HG03103 (cell line): ENCODE measurements at regions not wholly inside any gene's neighbourhood (a gene's known extent, or its start where the extent isn't known, plus 50 kb on each side); places are given as distances from the start of the nearest gene placed in this dataset.

ENCODE experiments used
- ATAC-seq: cut with Tn5 transposase; IDR thresholded peaks from one replicate; pipeline ENCODE4 v1.9.1; 2021; ENCODE audit warnings: low read depth; ENCODE audit not compliant: unreplicated experiment

DNA sequence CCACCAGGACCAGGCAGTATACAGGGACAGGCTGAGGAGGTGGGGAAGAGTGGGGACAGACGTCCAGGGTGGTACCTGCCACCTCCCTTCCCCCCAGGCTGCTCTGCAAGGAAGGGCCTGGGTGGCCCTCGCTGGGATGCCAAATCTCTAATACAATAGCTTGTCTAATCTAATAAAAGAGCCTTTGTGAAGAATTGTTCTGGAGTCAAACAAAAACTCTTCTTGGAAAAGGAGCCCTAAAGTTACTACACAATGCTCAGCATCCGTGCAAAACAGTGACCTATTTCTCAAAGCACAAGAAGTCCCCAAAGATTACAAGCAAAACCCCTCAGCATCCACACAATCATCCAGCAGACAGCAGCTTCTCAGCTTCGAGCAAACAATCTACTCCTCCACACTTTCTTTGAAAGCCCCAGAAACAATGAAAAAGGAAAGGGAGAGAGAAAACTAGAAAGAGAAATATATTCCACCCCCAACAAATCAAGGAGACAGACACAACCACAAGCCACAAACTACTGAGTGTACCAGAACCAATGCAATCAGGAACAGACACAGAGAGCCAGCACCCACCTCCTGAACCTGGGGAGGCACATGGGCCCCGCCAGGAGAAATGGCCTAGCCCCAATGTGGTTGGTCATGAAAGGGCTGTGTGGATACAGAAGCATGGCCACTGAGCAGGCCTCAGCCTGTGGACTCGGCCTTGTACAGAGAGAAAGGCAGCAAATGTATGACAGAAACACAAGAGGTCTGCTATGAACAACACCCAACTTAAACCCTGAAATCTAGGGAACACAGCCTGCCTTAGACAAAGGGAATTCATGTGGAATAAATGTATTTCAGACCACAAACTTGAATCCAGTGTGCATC is 177.1 kb upstream of the CHRNA7 start:
- ATAC-seq: no peak

DNA sequence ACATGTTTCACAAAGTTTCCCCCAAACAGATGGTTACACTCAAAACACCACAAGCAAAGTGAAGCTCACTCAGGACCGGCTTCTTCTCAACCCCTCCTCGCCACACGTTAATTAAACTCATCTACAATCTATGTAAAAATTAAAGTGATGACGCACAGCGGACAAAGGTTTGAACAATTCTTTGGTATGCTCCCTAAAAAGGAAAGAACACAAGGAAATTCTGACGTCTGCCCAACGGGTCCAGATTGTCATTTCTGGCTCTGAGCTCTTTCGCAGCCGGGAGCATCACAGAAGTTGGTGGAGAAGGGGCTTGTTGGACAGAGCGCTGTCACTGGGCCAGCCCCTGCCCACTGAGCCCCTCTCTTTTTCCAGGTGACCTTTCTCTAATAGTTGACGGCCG is 173.7 kb upstream of the CHRNA7 start:
- no peak for ATAC-seq

DNA sequence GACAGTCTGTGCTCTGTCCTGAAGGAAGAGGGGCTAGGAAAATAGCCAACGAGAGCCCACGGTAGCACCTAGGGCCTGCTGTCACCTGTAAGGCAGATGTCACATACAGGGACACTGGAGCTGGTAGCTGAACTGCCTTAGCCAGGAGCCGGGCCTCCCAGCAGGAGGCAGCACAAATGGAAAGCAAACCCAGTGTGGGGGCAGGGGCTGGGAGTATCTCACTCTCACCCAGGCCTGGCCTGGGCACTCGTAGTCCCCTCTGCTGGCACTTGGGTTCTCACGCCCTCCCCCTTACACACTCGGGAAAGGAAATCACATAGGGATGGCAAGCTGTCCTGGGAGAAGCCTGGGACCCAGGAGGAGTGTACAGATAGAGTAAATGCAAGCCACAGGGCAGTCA is 173.1 kb upstream of the CHRNA7 start:
- ATAC-seq: no peak

DNA sequence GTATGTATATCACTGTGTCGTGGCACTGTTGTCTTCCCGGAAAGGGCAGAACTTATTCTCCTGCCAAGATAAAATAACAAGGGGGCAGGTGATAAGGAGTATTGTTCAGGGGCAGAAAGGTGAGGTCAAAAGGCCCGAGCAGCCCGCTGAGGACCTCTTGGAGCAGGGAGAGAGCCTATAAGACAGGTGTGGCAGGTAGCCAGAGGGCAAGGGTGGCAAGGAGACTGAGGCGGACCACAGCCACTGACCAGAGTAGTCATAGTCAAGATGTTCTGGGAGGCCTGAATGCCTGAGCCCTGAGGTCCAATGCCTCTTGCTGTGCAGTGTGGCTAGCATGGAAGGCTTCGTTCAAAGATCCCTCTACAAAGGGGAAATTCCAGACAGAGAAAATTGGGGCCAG is 172.3 kb upstream of the CHRNA7 start:
- ATAC-seq: no peak

DNA sequence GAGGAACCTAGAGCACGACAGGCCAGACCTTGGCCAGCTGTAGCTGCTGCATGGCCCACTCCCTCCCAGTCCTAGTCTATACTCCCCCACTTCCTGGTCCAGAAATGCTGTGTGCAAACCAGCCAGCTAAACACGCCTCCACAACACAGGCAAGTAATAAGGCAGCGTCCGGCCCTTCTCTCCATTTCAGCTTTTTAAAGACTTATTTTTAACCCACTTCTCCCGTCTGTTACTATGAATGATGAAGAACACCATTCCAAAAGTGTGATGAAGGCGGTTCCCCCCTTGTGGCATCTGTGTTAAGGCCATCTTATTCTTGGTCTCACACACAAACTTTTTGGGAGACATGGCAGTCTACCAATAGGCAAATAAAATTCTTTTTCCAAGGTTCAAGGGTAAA is 164.1 kb upstream of the CHRNA7 start:
- no peak for ATAC-seq

DNA sequence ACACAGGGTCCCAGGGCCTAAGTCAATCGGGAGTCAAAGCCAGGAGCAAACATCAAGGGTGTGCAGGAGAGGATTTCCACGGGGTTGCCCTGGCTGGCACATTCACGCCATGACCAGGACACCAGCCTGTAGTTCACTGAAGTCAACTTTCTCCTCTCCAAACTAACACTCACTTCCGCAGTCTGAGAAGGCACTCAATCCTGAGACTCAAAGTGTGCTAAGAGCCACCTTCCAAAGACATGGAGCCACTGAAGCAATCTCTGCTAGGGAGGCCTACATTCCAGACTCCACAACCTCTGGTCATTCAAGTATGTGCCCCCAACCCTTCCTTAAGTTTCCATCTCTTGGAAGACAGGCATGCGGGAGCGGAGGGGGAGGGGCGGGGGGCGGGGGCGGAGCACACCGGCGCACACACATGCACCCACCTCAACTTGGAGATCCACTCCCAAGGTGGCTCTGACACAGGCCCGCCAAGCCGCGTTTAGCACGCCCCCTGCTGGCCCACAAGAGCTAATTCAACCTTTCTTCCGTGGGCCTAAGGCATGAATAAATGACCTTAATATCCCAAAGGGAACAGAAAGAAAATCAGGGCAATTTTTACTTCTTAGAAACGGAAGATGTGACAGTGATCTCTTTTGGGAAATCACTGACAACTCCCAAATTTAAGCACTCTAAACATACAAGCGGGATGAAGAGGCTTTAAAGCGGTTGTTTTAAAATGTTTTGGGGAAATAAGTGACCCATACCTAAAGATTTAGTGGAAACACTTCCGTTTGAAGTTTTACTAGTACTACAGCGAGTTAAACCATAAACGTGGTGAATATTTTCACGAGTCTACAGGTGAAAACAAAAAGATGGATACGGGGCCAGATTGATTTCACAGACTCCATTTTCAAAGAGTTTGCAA is 162.5 kb upstream of the CHRNA7 start:
- no peak for ATAC-seq

DNA sequence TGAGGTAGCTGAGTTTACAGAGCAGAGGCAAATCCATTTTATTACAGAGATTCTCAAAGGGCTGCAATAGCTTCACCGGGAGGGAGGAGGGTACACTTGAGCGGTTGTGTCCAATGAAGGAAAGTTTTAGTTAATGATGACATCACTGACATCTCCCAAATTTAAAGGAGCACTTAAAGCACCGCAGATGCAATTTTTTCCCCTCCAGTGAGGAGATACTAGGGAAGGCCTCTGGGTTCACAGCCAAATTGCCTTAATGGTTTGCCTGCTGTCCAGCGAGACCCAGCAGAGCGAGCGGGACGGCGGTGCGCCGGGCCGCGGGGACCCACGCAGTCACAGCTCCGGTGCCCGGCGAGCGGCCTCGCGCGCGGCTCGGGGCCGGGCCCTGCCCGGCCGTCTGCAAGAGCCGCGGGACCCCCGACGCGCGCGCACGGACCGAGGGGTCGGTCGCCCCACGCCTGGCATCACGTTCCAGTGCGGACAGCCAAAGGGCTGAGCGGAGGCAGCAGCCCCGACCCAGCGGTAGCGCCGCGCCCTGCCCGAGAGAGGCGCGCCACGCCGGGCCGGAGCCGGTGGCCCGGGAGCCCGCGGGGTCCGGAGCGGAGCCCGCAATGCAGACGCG is 160.5 kb upstream of the CHRNA7 start:
- ATAC-seq: peak; percentile 8

DNA sequence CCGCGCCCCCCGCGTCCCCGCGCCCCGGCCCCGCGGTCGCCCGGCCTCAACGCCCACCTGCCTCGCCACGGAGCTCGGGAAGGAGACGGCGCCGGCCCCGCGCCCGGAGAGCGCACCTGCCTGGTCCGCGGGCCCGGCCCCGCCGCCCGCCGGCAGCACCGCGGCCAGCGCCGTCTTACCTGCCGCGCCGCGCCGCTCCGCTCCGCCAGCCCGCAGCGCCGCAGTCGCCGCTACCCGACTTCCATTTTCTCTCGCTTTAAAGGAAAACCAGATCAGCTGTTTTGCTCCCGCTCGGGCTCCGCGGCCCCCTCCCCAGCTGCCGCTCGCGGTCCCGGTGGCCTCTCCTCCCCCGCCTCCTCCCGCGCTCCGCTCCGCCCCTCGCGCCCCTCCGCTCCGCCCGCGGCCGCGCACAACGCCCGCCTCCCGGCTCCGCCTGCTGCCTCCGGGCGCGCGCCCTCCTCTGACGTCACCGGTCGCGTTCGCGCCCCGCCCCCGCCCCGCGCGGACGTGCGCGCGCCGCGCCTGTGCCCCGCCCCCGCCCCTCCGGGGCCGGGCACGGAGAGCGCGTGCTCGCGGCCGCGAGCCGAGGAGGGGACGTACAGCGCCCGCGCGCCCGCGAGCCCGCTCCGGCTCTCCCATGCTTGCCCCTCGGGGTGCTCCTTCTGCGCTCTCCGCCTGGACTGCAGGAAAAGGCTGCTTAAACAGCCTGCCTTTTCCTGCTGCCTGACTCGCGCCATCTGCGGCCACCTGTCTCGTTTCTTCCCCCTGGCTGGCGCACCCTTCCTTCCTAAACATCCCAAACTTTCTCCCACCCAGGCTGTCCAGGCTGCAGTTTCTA is 159.8 kb upstream of the CHRNA7 start, which contains the start of gene OTUD7A:
Gene OTUD7A (minus strand): TSS at position 346 of the 838 bp plus-strand sequence.
- ATAC-seq: peak; percentile 81

DNA sequence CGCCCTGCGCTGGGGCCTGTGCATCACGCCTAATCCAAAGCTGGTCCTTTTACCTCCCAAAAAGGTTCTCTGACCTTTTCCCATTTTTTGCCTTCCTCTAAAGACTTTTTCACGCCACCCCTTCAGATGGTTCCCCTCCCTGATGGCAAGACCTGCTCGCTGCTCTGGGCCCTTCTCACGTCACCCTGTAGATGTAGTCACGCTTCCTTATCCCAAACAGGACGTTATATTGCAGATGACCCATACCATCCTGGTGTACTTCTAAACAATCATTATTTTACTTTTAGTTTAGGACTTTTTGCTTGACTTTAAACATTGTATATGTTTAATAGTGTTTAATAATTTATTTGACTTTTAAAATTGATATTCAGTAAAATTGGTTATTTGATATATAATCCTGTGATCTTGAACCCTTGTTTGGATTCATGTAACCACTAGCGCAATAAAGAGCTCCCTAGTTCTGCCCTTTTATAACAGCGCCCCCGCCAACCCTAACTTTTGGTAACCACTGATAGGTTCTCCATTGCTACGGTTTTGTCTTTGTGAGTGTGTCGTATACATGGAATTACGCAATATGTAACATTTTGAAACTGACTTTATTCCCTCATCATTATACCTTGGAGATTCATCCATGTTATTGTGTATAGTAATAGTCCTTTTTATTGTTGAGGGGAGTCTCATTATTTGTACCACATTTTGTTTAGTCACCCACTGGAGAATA is 159.0 kb upstream of the CHRNA7 start:
- ATAC-seq: no peak

DNA sequence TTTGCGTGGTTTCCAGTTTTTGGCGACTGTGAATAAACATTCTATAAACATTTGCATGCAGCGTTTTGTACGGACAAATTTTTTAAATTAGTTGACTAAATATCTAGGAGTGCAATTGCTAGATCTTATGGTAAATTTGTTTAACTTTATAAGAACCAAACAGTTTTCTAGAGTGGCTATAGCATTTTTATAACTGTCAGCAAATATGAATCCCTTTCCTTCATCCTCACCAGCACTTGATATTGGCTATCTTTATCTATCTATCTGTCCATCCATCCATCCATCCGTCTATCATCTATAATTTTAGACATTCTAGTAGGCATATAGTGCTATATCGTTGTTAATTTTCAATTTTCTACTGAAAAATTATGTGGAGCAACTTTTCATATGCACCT is 158.4 kb upstream of the CHRNA7 start:
- ATAC-seq: no peak

DNA sequence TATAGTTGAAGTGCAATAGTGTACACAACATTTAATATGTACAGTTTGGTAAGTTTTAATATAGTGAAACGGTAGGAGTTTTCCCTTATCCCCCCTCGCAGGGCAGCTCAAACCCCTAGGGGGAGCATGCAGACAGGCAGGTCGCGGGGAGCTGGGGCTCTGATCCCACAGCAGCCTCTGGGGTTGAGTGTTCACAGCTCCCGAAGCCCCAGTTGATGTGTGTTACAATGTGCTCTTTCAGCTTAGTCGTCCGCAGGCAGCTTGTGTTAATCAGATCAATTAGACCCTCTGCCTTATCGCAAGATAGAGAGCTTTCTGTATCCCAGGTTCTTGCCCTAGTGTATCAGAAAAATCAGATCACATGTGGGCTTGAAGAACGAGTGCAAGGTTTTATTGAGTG is 143.1 kb upstream of the CHRNA7 start:
- ATAC-seq: no peak

DNA sequence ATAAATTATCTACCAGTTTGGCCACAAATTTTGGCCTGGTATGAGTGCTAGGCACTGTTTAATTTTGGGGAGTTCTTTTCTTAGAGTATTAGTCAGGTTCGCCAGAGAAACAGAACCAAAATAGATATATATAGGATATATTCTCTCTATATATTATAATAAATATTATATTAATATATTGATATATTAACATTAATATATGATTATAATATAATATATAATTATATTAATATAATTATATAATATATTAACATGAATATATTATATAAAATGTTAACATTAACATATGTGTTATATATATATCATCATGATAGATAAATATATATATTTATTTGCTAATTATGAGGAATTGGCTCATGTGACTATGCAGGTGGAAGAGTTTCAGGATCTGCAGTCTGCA is 137.8 kb upstream of the CHRNA7 start:
- ATAC-seq: no peak

DNA sequence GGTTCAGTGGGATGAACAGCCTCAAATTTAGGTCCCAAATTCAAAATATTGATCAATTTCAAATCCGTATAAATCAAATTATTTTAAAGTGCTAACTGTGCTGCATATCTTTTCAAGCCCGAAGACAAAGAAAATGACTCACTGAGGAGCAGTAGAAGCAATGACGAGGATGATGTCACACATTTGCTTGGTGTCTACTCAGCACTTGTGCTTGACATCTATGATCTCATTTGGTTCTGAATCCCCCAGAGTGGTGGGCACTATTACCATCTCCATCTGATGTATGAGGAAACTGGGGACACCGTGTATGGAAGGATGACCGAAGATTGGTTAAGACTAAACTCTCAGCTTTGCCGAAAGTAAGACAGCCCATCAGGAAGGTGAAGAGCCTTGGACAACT is 136.5 kb upstream of the CHRNA7 start:
- ATAC-seq: no peak

DNA sequence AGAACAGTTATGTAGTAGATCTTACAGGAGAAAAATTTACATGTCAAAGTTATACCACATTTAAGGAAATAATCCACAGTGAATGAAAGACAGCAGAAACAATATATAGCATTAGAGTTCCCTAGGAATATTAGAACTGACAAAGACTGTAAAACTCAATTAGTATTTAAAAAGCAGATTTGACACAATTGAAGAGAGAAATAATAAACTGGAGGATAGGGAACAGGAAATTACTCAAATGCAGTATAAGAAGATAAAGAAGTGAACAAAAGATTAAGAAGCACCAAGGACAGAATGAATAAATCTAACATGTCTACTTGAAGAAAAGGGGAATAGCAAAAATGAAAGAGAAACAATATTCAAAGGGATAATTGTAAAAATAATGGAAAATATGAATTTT is 132.6 kb upstream of the CHRNA7 start:
- ATAC-seq: no peak

DNA sequence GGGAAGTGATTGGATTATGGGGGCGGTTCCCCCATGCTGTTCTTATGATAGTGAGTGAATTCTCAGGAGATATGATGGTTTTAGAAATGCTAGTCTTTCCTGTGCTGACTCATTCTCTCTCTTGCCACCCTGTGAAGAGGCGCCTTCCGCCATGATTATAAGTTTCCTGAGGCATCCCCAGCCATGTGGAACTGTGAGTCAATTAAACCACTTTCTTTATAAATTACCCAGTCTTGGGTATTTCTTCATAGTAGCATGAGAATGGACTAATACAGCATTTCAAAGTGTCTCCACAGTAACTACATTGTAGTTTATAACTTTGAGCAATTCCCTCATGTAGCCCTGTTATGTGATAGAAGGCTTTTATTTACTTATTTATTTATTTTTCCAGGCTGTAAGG is 128.8 kb upstream of the CHRNA7 start:
- no peak for ATAC-seq

DNA sequence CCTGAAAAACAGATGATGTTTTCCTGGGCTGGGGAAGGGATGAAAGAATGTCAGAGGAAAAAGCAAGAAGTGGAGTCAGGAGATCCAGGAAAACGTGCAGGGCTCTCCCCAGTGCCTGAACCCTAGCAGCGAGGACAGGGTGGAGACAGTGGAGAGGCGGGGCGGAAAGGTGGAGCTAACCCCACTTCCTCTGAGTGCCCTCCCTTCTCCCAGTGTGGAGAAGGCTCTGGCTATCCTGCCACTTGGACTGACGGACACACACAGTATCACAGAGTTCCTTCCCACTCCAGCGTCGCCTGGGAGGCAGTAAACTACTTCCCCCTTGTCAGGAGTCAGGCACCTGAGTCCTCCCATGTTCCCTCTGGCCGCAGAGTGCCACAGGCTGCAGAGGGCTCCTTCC is 125.3 kb upstream of the CHRNA7 start:
- ATAC-seq: no peak

DNA sequence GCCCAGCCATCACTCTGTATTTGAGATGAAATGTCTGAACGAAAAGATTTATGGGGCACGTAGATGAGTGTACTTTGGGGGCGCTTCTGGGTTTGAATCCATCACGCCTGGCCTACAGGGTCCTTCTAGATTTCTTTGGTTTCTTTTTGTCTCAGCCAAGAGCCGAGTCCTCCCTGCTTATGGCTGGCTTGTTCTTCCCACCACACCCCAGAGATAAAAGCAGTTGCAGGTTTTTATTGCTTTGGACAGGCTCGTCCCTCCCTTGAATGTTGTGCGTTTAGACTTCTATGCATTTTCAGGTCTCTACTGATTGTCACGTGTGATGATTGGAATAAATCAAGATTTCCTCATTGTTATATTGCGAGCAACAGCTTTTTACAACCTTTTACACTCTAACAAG is 104.8 kb upstream of the CHRNA7 start:
- ATAC-seq: no peak

DNA sequence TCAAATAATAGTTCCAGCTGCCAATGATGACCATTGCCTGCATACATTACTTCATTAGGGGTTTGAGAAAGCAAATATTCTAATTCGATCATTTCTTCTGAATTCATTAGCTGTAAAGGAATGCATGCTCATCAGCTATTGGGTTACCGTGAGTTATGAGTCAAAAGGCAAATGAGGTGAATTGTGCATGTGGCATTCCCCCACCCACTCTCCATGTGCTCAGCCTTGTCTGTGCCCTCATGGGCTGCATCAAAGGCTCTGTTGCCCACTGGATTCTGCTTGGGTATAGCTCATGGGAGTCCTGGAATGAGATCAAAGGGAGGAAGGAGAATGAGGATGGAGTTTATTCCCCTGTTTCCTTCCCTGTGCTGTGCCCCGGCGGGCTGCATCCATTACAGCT is 99.3 kb upstream of the CHRNA7 start:
- no peak for ATAC-seq

DNA sequence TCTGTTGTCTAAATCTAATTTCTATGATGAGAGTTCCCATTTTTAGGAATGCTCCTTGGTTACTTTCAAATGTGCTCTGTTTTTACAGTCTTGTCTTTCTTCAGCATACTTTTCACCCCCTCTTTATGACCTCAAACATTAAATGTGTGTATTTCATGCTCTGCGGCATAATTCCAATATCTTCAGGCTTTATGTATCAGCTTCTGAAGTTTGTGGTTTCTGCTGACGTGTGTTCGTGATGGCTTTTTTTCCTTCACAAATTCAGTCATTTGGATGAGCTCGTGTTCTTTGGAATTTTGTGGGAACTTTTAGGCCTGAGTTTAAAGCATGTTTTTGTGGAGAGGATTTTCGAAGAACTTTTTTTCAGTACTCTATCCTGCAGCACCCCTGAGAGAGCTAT is 97.7 kb upstream of the CHRNA7 start:
- ATAC-seq: no peak

DNA sequence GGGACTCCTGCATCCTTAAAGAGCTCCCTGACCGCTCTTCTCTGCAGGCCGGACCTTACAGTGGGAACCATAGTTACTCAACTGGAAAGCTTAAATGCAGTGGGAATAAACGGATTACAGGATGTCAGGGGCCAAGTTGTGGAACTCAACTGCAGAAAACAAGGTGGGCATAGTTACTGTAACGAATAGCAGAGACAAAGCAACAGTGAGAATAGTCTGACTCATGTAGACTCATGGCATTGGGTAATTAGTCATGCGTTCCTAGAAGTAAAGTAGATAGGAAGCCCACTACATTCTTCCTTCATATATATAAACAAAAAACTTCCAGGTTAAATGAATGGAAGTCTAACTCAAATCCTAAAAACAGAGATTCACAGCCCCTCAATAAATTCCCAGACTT is 95.5 kb upstream of the CHRNA7 start:
- no peak for ATAC-seq
